GM18511 (cell line): ENCODE measurements at regions not wholly inside any gene's neighbourhood (a gene's known extent, or its start where the extent isn't known, plus 50 kb on each side); places are given as distances from the start of the nearest gene placed in this dataset.
"Not testable (repeated sequence)": the region's sequence is repeated elsewhere in the genome, so short reads cannot be mapped to it uniquely, and the experiment has no call there.

Experiments used
- ATAC-seq: cut with Tn5 transposase; IDR thresholded peaks from one replicate; pipeline ENCODE4 v1.9.1; 2021; ENCODE audit warnings: mild to moderate bottlenecking, moderate library complexity; ENCODE audit not compliant: unreplicated experiment

GRCh38 chr21:32823296-32823695 lies 51.7 kb upstream of the PAXBP1 start:
- ATAC-seq: not testable (repeated sequence)

- ATAC-seq: no peak
These were observed 53.4 kb upstream of the PAXBP1 start for GRCh38 chr21:32824950-32825349.

GRCh38 chr21:32826329-32827167 lies 55.0 kb upstream of the PAXBP1 start:
- ATAC-seq: no peak

GRCh38 chr21:32828908-32829307 lies 57.4 kb upstream of the PAXBP1 start:
- ATAC-seq: no peak

- ATAC-seq: no peak
These were observed 57.9 kb upstream of the PAXBP1 start for GRCh38 chr21:32829504-32829903.

- not testable (repeated sequence) for ATAC-seq
These were observed 60.2 kb upstream of the PAXBP1 start for GRCh38 chr21:32831779-32832178.

GRCh38 chr21:32834211-32834915 lies 62.8 kb upstream of the PAXBP1 start:
- no peak for ATAC-seq

- no peak for ATAC-seq
These were observed 63.3 kb upstream of the PAXBP1 start for GRCh38 chr21:32834916-32835235.

GRCh38 chr21:32842146-32842545 lies 70.6 kb upstream of the PAXBP1 start:
- ATAC-seq: no peak

- ATAC-seq: no peak
These were observed 72.0 kb upstream of the PAXBP1 start for GRCh38 chr21:32843561-32843960.

- no peak for ATAC-seq
These were observed 72.5 kb upstream of the PAXBP1 start for GRCh38 chr21:32844076-32844475.

GRCh38 chr21:32844653-32845436 lies 73.3 kb upstream of the PAXBP1 start:
- ATAC-seq: no peak

GRCh38 chr21:32858628-32859027 lies 87.1 kb upstream of the PAXBP1 start:
- no peak for ATAC-seq

- no peak for ATAC-seq
These were observed 88.8 kb upstream of the PAXBP1 start for GRCh38 chr21:32860399-32860798.

- no peak for ATAC-seq
These were observed 90.3 kb upstream of the PAXBP1 start for GRCh38 chr21:32861866-32862265.

GRCh38 chr21:32867597-32867996 lies 96.0 kb upstream of the PAXBP1 start:
- no peak for ATAC-seq

GRCh38 chr21:32868631-32869454 lies 97.3 kb upstream of the PAXBP1 start:
- no peak for ATAC-seq

- ATAC-seq: no peak
These were observed 97.9 kb upstream of the PAXBP1 start for GRCh38 chr21:32869459-32869858.

- no peak for ATAC-seq
These were observed 104.9 kb upstream of the PAXBP1 start for GRCh38 chr21:32876426-32876825.

- not testable (repeated sequence) for ATAC-seq
These were observed 106.3 kb upstream of the PAXBP1 start for GRCh38 chr21:32877888-32878287.

- no peak for ATAC-seq
These were observed 107.1 kb upstream of the PAXBP1 start for GRCh38 chr21:32878661-32879060.
